AG09309 (cell line): ENCODE measurements at regions not wholly inside any gene's neighbourhood (a gene's known extent, or its start where the extent isn't known, plus 50 kb on each side); places are given as distances from the start of the nearest gene placed in this dataset.

Source experiments
- DNase-seq: peaks from one replicate; pipeline ENCODE4 v3.0.0-alpha.2; 2010; ENCODE audit warnings: low read depth
- H3K4me3 ChIP-seq: 2 replicates; pipeline ENCODE4 v1.5.1; 2011; ENCODE audit warnings: mild to moderate bottlenecking, low read depth, low read length, moderate library complexity; ENCODE audit not compliant: control insufficient read depth
- TF ChIP-seq, protein P1 (sequence below): IDR thresholded peaks from 2 replicates; pipeline ENCODE4 v1.5.1; 2011; ENCODE audit warnings: mild to moderate bottlenecking, low read depth, low read length, inconsistent platforms; ENCODE audit not compliant: insufficient read depth, control insufficient read depth; ENCODE audit errors: missing control alignments

DNA sequence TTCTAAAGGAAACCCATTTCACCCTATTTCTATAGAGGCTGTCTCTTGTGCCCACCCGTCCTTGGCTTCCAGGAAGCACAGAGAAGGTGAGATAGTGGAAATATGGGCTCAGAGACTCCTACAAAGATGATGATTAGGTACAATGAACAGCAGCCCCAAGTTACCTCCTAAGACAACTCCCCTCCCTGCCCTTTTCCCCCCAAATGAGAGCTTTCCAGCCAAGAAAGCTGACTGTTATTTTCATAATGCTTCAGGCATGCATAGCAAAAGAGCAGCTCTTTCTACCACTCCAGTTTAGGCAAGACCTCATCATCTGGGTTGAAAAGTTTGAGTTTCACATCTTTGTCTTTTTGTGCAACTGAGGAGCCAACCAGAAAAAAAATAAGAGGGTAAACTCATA is 248.8 kb upstream of the ADAMTS9 start:
- TF ChIP-seq, protein P1, sequence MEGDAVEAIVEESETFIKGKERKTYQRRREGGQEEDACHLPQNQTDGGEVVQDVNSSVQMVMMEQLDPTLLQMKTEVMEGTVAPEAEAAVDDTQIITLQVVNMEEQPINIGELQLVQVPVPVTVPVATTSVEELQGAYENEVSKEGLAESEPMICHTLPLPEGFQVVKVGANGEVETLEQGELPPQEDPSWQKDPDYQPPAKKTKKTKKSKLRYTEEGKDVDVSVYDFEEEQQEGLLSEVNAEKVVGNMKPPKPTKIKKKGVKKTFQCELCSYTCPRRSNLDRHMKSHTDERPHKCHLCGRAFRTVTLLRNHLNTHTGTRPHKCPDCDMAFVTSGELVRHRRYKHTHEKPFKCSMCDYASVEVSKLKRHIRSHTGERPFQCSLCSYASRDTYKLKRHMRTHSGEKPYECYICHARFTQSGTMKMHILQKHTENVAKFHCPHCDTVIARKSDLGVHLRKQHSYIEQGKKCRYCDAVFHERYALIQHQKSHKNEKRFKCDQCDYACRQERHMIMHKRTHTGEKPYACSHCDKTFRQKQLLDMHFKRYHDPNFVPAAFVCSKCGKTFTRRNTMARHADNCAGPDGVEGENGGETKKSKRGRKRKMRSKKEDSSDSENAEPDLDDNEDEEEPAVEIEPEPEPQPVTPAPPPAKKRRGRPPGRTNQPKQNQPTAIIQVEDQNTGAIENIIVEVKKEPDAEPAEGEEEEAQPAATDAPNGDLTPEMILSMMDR: no peak
- no peak overlapping the region for H3K4me3 ChIP-seq
- no peak for DNase-seq

DNA sequence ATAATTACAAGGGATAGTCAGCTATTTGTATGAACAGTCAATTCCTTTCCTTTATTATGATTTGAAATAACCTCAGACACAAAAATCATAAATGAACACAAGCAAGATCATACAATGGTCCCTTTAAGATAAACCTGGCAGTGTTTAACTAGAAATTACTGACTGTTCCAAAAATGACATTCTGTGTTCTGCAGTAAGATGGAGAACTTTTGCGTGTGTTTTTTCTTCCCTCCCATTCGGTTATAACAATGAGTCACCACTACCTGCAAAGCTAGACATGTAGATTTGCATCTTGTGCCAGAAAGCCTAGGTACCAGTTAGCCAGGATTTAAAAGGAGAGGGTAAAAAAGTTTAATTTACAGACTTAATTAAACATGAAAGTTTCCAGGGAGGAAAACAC is 248.2 kb upstream of the ADAMTS9 start:
- DNase-seq: no peak
- H3K4me3 ChIP-seq: no peak overlapping the region
- TF ChIP-seq, protein P1: no peak

DNA sequence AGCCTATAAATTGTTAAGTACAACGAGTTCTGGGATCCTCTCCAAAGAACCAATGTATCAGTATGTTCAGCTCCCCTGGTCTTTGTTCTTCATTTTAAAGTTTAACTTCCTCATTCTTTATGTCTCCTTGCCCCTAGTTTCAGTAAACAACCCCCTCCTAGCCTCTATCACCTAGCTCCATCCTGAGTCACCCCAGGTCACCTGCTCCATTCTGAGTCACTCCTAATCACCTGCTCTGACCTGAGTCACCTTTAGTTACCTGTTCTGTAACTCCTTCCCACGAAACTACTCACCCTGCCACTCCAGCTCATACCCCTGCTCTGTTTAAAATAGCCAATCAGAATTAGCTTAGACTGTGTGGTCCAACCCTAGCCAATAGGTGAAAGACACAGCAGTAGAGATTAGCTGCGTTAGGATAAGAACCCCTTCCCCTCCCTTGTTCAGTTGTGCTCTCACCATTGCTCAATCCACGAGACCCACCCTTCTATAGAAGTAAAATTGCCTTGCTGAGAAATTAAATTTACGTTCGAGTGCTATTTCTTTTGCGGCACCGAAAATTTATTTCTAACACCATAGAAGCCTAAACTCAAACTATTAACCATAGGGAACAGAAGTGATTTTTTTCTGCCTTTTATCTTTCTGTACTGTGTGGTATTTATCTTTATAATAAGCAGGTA is 245.0 kb upstream of the ADAMTS9 start:
- TF ChIP-seq, protein P1: no peak
- DNase-seq: no peak
- H3K4me3 ChIP-seq: no peak overlapping the region

GRCh38 chr3:64932016-64932518 is 244.3 kb upstream of the ADAMTS9 start:
- no peak for DNase-seq
- TF ChIP-seq, protein P1: no peak
- H3K4me3 ChIP-seq: no peak overlapping the region

DNA sequence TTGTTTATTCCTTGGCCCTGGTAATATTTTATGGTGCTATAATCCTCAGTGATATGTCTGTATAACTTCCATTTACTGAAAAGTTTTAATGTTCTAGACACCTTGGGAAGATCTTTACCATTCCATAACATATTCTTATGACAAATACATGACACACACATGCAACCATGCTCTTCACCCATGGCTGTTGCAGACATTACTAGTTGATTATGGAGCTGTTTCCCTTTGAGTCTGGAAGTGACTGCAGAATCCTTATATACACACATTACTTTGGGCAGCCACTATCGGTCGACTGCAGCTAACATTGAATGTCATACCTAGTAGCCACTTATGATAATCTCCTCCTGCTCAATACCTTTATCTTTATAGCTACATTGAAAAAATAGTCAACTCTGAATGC is 243.1 kb upstream of the ADAMTS9 start:
- H3K4me3 ChIP-seq: no peak overlapping the region
- TF ChIP-seq, protein P1: no peak
- no peak for DNase-seq

DNA sequence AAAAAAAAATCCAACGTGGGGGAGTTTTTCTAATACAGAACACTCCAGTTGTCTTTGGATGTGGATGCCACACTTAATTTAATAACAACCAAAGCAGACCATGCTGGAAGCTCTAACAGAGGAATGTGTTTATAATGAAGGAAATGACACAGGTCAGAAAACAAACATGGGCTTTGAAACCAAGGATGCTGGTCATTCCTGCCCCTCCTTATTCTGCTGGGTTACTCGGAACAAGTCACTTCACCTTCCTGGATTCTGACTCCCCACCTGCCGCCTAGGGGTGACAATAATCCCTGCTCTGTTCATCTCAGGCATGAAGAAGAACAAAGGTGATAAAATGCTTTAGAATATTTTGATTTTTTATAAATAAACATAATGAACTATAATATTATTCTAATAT is 240.9 kb upstream of the ADAMTS9 start:
- H3K4me3 ChIP-seq: no peak overlapping the region
- TF ChIP-seq, protein P1: no peak
- DNase-seq: no peak
